ENCODE measurements at regions not wholly inside any gene's neighbourhood (a gene's known extent, or its start where the extent isn't known, plus 50 kb on each side); places are given as distances from the start of the nearest gene placed in this dataset.

- TF ChIP-seq TFE3 (CRISPR knock-in tag; IDR thresholded peaks at IDR 0.05) (no peak), ZNF496 (CRISPR knock-in tag; IDR thresholded peaks at IDR 0.05; ENCODE audit: insufficient replicate concordance) (no peak), BRCA1 (CRISPR knock-in tag; IDR thresholded peaks at IDR 0.05) (no peak), CENPX (CRISPR knock-in tag; IDR thresholded peaks at IDR 0.05) (no peak), MED8 (CRISPR knock-in tag; IDR thresholded peaks at IDR 0.05; ENCODE audit: insufficient replicate concordance) (no peak), HDAC1 (CRISPR knock-in tag; IDR thresholded peaks at IDR 0.05) (0 out of 2 replicates have a peak, but pooled peaks have one; percentile 40), TRIM22 (IDR thresholded peaks at IDR 0.05) (no peak), KLF15 (CRISPR knock-in tag; IDR thresholded peaks at IDR 0.05; ENCODE audit: borderline replicate concordance) (no peak), GFI1 (CRISPR knock-in tag; IDR thresholded peaks at IDR 0.05; ENCODE audit: borderline replicate concordance) (peak; percentile 83), U2AF2 (IDR thresholded peaks at IDR 0.05; ENCODE audit: low read depth, low read length) (no peak), PHB2 (IDR thresholded peaks at IDR 0.05; ENCODE audit: partially characterized antibody) (no peak), JUNB (CRISPR knock-in tag; IDR thresholded peaks at IDR 0.05; ENCODE audit: borderline replicate concordance) (no peak), ZNF260 (CRISPR knock-in tag; IDR thresholded peaks at IDR 0.05; ENCODE audit: borderline replicate concordance, low read depth) (no peak), ARNTL (CRISPR knock-in tag; IDR thresholded peaks at IDR 0.05) (no peak), ZNF337 (CRISPR knock-in tag; IDR thresholded peaks at IDR 0.05; ENCODE audit: borderline replicate concordance, low read depth) (no peak)
- TF ChIP-seq, protein P1, sequence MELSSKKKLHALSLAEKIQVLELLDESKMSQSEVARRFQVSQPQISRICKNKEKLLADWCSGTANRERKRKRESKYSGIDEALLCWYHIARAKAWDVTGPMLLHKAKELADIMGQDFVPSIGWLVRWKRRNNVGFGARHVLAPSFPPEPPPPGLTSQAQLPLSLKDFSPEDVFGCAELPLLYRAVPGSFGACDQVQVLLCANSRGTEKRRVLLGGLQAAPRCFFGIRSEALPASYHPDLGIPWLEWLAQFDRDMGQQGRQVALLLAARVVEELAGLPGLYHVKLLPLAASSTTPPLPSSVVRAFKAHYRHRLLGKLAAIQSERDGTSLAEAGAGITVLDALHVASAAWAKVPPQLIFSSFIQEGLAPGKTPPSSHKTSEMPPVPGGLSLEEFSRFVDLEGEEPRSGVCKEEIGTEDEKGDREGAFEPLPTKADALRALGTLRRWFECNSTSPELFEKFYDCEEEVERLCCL (CRISPR knock-in tag; IDR thresholded peaks at IDR 0.05; ENCODE audit: borderline replicate concordance): no peak
- TF ChIP-seq, protein P2, sequence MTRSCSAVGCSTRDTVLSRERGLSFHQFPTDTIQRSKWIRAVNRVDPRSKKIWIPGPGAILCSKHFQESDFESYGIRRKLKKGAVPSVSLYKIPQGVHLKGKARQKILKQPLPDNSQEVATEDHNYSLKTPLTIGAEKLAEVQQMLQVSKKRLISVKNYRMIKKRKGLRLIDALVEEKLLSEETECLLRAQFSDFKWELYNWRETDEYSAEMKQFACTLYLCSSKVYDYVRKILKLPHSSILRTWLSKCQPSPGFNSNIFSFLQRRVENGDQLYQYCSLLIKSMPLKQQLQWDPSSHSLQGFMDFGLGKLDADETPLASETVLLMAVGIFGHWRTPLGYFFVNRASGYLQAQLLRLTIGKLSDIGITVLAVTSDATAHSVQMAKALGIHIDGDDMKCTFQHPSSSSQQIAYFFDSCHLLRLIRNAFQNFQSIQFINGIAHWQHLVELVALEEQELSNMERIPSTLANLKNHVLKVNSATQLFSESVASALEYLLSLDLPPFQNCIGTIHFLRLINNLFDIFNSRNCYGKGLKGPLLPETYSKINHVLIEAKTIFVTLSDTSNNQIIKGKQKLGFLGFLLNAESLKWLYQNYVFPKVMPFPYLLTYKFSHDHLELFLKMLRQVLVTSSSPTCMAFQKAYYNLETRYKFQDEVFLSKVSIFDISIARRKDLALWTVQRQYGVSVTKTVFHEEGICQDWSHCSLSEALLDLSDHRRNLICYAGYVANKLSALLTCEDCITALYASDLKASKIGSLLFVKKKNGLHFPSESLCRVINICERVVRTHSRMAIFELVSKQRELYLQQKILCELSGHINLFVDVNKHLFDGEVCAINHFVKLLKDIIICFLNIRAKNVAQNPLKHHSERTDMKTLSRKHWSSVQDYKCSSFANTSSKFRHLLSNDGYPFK (CRISPR knock-in tag; IDR thresholded peaks at IDR 0.05; ENCODE audit: borderline replicate concordance): no peak
- TF ChIP-seq, protein P3, sequence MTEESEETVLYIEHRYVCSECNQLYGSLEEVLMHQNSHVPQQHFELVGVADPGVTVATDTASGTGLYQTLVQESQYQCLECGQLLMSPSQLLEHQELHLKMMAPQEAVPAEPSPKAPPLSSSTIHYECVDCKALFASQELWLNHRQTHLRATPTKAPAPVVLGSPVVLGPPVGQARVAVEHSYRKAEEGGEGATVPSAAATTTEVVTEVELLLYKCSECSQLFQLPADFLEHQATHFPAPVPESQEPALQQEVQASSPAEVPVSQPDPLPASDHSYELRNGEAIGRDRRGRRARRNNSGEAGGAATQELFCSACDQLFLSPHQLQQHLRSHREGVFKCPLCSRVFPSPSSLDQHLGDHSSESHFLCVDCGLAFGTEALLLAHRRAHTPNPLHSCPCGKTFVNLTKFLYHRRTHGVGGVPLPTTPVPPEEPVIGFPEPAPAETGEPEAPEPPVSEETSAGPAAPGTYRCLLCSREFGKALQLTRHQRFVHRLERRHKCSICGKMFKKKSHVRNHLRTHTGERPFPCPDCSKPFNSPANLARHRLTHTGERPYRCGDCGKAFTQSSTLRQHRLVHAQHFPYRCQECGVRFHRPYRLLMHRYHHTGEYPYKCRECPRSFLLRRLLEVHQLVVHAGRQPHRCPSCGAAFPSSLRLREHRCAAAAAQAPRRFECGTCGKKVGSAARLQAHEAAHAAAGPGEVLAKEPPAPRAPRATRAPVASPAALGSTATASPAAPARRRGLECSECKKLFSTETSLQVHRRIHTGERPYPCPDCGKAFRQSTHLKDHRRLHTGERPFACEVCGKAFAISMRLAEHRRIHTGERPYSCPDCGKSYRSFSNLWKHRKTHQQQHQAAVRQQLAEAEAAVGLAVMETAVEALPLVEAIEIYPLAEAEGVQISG (CRISPR knock-in tag; IDR thresholded peaks at IDR 0.05): peak; percentile 17; the same call in 1 of the 2 replicates
These were observed 301.5 kb downstream of the FZD1 start (continued) for GRCh38 chr7:91565499-91566401.

Measured in HepG2 (cell line).